CD14-positive monocyte (primary cell): ENCODE measurements at regions not wholly inside any gene's neighbourhood (a gene's known extent, or its start where the extent isn't known, plus 50 kb on each side); places are given as distances from the start of the nearest gene placed in this dataset.

Experiments used
- DNase-seq, 3 donors: peaks; one replicate each; pipeline ENCODE4 v3.0.0-alpha.2; 2011 to 2022
- H2AFZ ChIP-seq: 2 replicates; pipeline ENCODE4 v1.6.0; 2012; ENCODE audit warnings: mild to moderate bottlenecking, low read depth, low read length, inconsistent platforms; ENCODE audit not compliant: insufficient read depth, poor library complexity, severe bottlenecking
- H3K27ac ChIP-seq, 2 donors: 1 replicate in 1 of 2; 2 replicates in 1 of 2; pipeline ENCODE4 v1.5.1; 2012 to 2013; ENCODE audit warnings: low read length in 2 of 2, control low read depth in 1 of 2, inconsistent platforms in 1 of 2, low read depth in 1 of 2, mild to moderate bottlenecking in 1 of 2
- H3K27me3 ChIP-seq, 2 donors: one replicate each; pipeline versions ENCODE4 v1.6.0 to v1.6.1; 2011 to 2013; ENCODE audit warnings: low read length in 2 of 2; ENCODE audit not compliant: control insufficient read depth in 2 of 2, insufficient read depth in 2 of 2
- H3K36me3 ChIP-seq, 2 donors: replicated peaks in 1 of 2; 1 replicate in 1 of 2; 2 replicates in 1 of 2; pipeline versions ENCODE4 v1.5.1 to v1.6.1; 2012 to 2013; ENCODE audit warnings: low read length in 2 of 2, control low read depth in 1 of 2, inconsistent platforms in 1 of 2, mild to moderate bottlenecking in 1 of 2; ENCODE audit not compliant: insufficient read depth in 2 of 2, control insufficient read depth in 1 of 2
- H3K4me1 ChIP-seq, 2 donors: 1 replicate in 1 of 2; 2 replicates in 1 of 2; pipeline versions ENCODE4 v1.5.1 to v1.6.1; 2012 to 2013; ENCODE audit warnings: low read length in 2 of 2, control low read depth in 1 of 2, inconsistent platforms in 1 of 2, mild to moderate bottlenecking in 1 of 2, moderate library complexity in 1 of 2; ENCODE audit not compliant: insufficient read depth in 2 of 2, control insufficient read depth in 1 of 2
- H3K4me2 ChIP-seq: replicated peaks from 2 replicates; pipeline ENCODE3; 2012; ENCODE audit warnings: low read length, moderate library complexity, mild to moderate bottlenecking; ENCODE audit not compliant: poor library complexity, severe bottlenecking; ENCODE audit errors: extremely low read depth
- H3K4me3 ChIP-seq, 3 experiments: fragments of 200-600 bp in 1 of 3; sonication (generic) in 1 of 3; replicated peaks in 1 of 3; 1 replicate in 2 of 3; 2 replicates in 1 of 3; pipeline ENCODE4 v1.5.1; 2011 to 2013; ENCODE audit warnings: low read length in 3 of 3, mild to moderate bottlenecking in 3 of 3, control low read depth in 2 of 3, low read depth in 2 of 3, inconsistent platforms in 1 of 3, moderate library complexity in 1 of 3
- H3K79me2 ChIP-seq: 2 replicates; pipeline ENCODE4 v1.6.0; 2012; ENCODE audit warnings: mild to moderate bottlenecking, control low read depth, inconsistent platforms, low read length, moderate library complexity; ENCODE audit not compliant: insufficient read depth
- H3K9ac ChIP-seq: 2 replicates; pipeline ENCODE4 v1.6.0; 2017; ENCODE audit warnings: low read length, mild to moderate bottlenecking; ENCODE audit not compliant: insufficient read depth, poor library complexity, severe bottlenecking
- H3K9me3 ChIP-seq, 2 donors: replicated peaks in 1 of 2; 1 replicate in 1 of 2; 2 replicates in 1 of 2; pipeline versions ENCODE4 v1.5.1 to v1.6.1; 2012 to 2013; ENCODE audit warnings: low read length in 2 of 2, control low read depth in 1 of 2; ENCODE audit not compliant: control insufficient read depth in 1 of 2, insufficient read depth in 1 of 2
- H4K20me1 ChIP-seq: 2 replicates; pipeline ENCODE4 v1.6.0; 2012; ENCODE audit warnings: mild to moderate bottlenecking, low read length, control low read depth, moderate library complexity; ENCODE audit not compliant: insufficient read depth
- H3K27ac Mint-ChIP-seq, 7 donors: one replicate each; pipeline ENCODE4 v1.8.0; 2020; ENCODE audit warnings: mild to moderate bottlenecking in 7 of 7, mixed read lengths in 7 of 7, moderate library complexity in 6 of 7, inconsistent platforms in 2 of 7
- H3K27me3 Mint-ChIP-seq, 3 donors: one replicate each; pipeline ENCODE4 v1.8.0; 2021 to 2022; ENCODE audit warnings: low read depth in 3 of 3, mild to moderate bottlenecking in 3 of 3, mixed read lengths in 3 of 3, moderate library complexity in 3 of 3, inconsistent platforms in 1 of 3
- H3K36me3 Mint-ChIP-seq, 2 donors: one replicate each; pipeline ENCODE4 v1.8.0; 2020; ENCODE audit warnings: mixed read lengths in 2 of 2, inconsistent platforms in 1 of 2, mild to moderate bottlenecking in 1 of 2
- H3K4me1 Mint-ChIP-seq: one replicate; pipeline ENCODE4 v1.8.0; 2020; ENCODE audit warnings: mild to moderate bottlenecking, mixed read lengths
- H3K4me3 Mint-ChIP-seq, 2 donors: one replicate each; pipeline ENCODE4 v1.8.0; 2020; ENCODE audit warnings: mild to moderate bottlenecking in 2 of 2, mixed read lengths in 2 of 2, moderate library complexity in 1 of 2
- H3K9me3 Mint-ChIP-seq, 7 donors: one replicate each; pipeline ENCODE4 v1.8.0; 2020 to 2022; ENCODE audit warnings: mixed read lengths in 7 of 7, mild to moderate bottlenecking in 6 of 7, moderate library complexity in 6 of 7, inconsistent platforms in 2 of 7
- CTCF ChIP-seq: fragments of 200-600 bp; IDR thresholded peaks from one replicate; pipeline ENCODE4 v1.8.0; 2022; ENCODE audit warnings: antibody characterized with exemption, mild to moderate bottlenecking
- WGBS: methylation state at CpG from one replicate; pipeline ENCODE4 v1.1.5; 2013; ENCODE audit warnings: missing lambda C conversion rate; ENCODE audit not compliant: insufficient coverage; 5-methylcytosine and 5-hydroxymethylcytosine counted together
- intact Hi-C, 2 donors: fragments of 100-400 bp; cut with micrococcal nuclease; formaldehyde crosslinking; loops; one replicate each; pipeline versions ENCODE4 v1.15.0 to v1.15.1; 2023

DNA sequence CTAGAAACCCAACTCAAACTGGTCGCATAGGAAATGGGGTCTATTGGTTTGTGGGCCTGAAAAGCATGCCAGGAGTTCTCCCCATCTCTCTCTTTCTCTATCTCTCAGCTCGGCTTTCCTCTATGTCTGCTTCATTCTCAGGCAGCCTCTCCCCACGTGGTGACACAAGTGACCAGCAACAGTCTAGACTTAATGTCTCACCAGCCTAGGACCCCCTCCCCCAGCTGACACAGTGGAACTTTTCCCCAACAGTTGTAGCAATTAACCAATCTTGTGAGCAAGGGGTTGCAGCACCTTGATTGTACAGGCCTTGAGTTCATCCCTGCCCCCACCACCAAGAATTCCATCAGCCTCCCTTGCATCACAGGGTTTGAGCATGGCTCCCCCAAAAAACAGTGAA, 159.8 kb upstream of the KIT start:
- Histone ChIP-seq H4K20me1 (no peaks in the 10 kb centered on the region), H3K9me3 (no peaks in the 10 kb centered on the region), H3K27me3 (no peaks in the 10 kb centered on the region), H2AFZ (no peak overlapping the region), H3K4me1 (no peaks in the 10 kb centered on the region), H3K4me2 (no peak overlapping the region), H3K36me3 (no peaks in the 10 kb centered on the region), H3K9ac (no peak overlapping the region), H3K27ac (no peak overlapping the region), H3K79me2 (no peaks in the 10 kb centered on the region), H3K4me3 (no peak overlapping the region)
- intact Hi-C loops = no loop called here
- H3K27ac Mint-ChIP-seq = no peak overlapping the region
- no peak overlapping the region for H3K4me3 Mint-ChIP-seq
- 56% methylated on average over 2 of the region's 3 CpGs for WGBS
- no peaks in the 10 kb centered on the region for H3K4me1 Mint-ChIP-seq
- H3K27me3 Mint-ChIP-seq = peaks cover 0 to 3% (median 0%) of the 10 kb centered on the region in 3 donors
- no peaks in the 10 kb centered on the region for H3K36me3 Mint-ChIP-seq
- no peak for DNase-seq
- peaks cover 0 to 4% (median 3%) of the 10 kb centered on the region in 7 donors for H3K9me3 Mint-ChIP-seq
- TF ChIP-seq CTCF = no peak

DNA sequence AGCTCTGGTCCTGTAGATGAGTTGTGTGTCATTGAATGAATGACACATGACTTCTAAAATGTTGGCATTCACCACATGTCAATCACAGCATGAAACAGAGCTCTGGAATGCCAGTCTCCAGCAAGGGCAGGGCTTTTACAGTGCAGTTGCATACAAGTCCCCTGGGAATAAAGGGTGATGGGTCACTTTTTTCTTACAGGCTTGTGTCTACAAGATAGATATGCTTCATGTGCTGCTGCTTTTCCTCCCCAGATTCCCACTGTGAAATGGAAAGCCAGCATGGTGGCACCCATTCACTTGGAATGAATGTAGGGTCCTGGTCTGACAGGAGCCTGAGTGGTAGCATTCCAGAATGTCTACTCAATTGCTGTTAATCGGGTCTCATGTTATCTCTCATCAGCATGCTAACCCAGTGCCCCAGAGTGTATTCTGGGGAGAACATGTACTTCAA, 159.1 kb upstream of the KIT start:
- Histone ChIP-seq H3K79me2 (no peaks in the 10 kb centered on the region), H3K36me3 (no peaks in the 10 kb centered on the region), H3K4me3 (no peak overlapping the region), H3K4me1 (no peaks in the 10 kb centered on the region), H4K20me1 (no peaks in the 10 kb centered on the region), H3K27ac (no peak overlapping the region), H2AFZ (no peak overlapping the region), H3K9me3 (no peaks in the 10 kb centered on the region), H3K27me3 (no peaks in the 10 kb centered on the region), H3K9ac (no peak overlapping the region), H3K4me2 (no peak overlapping the region)
- Mint-ChIP-seq H3K27me3 (peaks cover 0 to 3% (median 0%) of the 10 kb centered on the region in 3 donors), H3K27ac (no peak overlapping the region), H3K36me3 (no peaks in the 10 kb centered on the region), H3K4me3 (no peak overlapping the region), H3K9me3 (peaks cover 0 to 4% (median 3%) of the 10 kb centered on the region in 7 donors), H3K4me1 (no peaks in the 10 kb centered on the region)
- no peak for DNase-seq
- intact Hi-C loops = no loop called here
- no peak for TF ChIP-seq CTCF
- WGBS = no CpG with 5 or more reads among the region's 1 CpG
